ENCODE measurements at regions not wholly inside any gene's neighbourhood (a gene's known extent, or its start where the extent isn't known, plus 50 kb on each side); places are given as distances from the start of the nearest gene placed in this dataset.

DNA sequence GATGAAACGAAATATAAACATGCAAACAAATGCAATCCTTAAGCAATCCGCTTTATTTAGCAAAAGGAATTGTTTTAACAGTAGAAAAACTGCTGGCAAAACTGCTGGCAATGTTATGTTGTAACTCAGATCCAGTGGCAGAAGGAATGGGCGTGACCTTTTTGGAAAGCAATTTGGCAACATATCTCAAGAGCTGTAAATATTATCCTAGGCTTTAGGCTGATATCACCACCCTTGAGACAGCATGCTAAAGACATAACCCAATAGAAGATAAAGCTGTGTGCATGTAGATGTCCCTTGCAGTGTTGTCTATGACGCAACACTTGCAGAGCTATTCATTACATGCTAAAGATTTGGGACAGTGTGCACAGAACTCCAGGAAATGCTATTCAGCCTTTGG, 138.5 kb downstream of the DICER1 start:
- H3K9me3 ChIP-seq (ENCODE audit: control insufficient read depth, low read length): no peaks in the 10 kb centered on the region
- no peaks in the 10 kb centered on the region for H3K27me3 ChIP-seq (replicated peaks; ENCODE audit: control insufficient read depth, insufficient read depth, low read length, poor library complexity, severe bottlenecking)
- H3K4me1 ChIP-seq (ENCODE audit: control insufficient read depth, insufficient read depth, low read length, poor library complexity, severe bottlenecking): no peaks in the 10 kb centered on the region

DNA sequence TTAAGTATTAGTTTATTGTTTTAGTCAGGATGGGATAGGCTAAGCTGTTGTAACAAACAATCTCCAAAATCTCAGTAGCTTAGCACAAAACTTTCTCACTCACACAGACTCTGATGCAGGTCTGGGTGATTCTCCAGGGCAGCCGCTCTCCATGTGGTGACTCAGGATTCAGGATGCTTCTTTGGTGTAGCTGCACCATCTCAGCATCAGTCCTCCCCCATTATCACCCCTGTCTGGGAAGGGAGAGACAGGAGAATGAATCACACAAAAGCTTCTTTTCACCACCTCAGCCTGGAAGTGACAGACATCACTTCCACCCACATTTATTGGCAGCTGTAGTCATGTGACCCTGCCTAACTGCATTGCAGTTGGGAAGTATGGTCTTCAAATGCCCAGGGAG, 142.3 kb downstream of the DICER1 start:
- Histone ChIP-seq H3K4me1 (ENCODE audit: control insufficient read depth, insufficient read depth, low read length, poor library complexity, severe bottlenecking) (no peaks in the 10 kb centered on the region), H3K9me3 (ENCODE audit: control insufficient read depth, low read length) (no peaks in the 10 kb centered on the region), H3K4me3 (ENCODE audit: insufficient read depth, low read depth, low read length, poor library complexity, severe bottlenecking) (no peak overlapping the region), H3K27me3 (replicated peaks; ENCODE audit: control insufficient read depth, insufficient read depth, low read length, poor library complexity, severe bottlenecking) (no peaks in the 10 kb centered on the region), H3K27ac (ENCODE audit: insufficient read depth, low read length, poor library complexity, severe bottlenecking) (no peak overlapping the region), H3K36me3 (ENCODE audit: control insufficient read depth, insufficient read depth, low read length) (no peaks in the 10 kb centered on the region)
- no peak for DNase-seq

More for the DNA sequence above, 138.5 kb downstream of the DICER1 start:
- Histone ChIP-seq H3K36me3 (ENCODE audit: control insufficient read depth, insufficient read depth, low read length) (no peaks in the 10 kb centered on the region), H3K27ac (ENCODE audit: insufficient read depth, low read length, poor library complexity, severe bottlenecking) (no peak overlapping the region), H3K4me3 (ENCODE audit: insufficient read depth, low read depth, low read length, poor library complexity, severe bottlenecking) (no peak overlapping the region)
- no peak for DNase-seq

DNA sequence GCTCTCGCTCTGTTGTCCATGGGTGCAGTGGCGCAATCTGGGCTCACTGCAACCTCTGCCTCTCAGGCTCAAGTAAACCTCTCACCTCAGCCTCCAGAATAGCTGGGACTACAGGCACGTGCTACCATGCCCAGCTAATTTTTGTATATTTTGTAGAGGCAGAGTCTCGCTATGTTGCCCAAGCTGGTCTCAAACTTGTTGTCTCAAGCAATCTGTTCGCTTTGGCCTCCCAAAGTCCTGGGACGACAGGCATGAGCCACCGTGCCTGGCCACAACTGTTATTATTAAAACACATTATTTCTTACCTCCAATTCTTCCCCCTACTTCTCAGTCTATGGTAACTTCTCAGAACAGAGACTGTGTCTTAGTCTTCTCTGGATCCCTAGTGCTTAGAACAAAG, 143.3 kb downstream of the DICER1 start:
- DNase-seq: no peak
- Histone ChIP-seq H3K27me3 (replicated peaks; ENCODE audit: control insufficient read depth, insufficient read depth, low read length, poor library complexity, severe bottlenecking) (no peaks in the 10 kb centered on the region), H3K9me3 (ENCODE audit: control insufficient read depth, low read length) (no peaks in the 10 kb centered on the region), H3K4me3 (ENCODE audit: insufficient read depth, low read depth, low read length, poor library complexity, severe bottlenecking) (no peak overlapping the region), H3K27ac (ENCODE audit: insufficient read depth, low read length, poor library complexity, severe bottlenecking) (no peak overlapping the region), H3K4me1 (ENCODE audit: control insufficient read depth, insufficient read depth, low read length, poor library complexity, severe bottlenecking) (no peaks in the 10 kb centered on the region), H3K36me3 (ENCODE audit: control insufficient read depth, insufficient read depth, low read length) (no peaks in the 10 kb centered on the region)

DNA sequence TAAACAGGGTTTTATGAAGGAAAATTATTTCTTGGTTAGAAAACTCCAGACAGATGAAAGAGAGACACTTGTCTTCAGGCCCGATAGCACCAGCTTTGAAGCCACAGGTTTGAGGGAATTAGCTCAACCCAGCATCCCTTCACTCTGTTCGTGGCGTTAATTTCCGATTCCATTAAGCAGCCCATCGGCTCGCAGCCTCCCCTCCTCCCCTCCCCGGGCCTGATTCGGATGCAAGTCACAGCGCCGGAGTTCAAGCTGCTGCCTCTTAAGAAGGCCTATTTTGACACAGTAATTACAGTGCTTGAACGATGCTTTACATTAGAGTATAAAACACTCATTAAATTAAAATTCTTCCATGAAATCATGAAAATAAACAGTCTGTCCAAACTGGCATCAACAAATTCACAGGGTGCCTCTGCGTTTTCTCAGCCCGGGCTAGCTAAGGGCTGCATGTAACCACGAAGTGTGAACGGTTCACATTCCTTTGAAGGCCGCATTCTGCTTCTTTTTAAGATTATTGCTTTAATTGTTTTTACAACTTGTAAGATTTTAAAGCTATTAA, 145.8 kb downstream of the DICER1 start:
- Histone ChIP-seq H3K4me1 (ENCODE audit: control insufficient read depth, insufficient read depth, low read length, poor library complexity, severe bottlenecking) (no peaks in the 10 kb centered on the region), H3K4me3 (ENCODE audit: insufficient read depth, low read depth, low read length, poor library complexity, severe bottlenecking) (no peak overlapping the region), H3K27ac (ENCODE audit: insufficient read depth, low read length, poor library complexity, severe bottlenecking) (no peak overlapping the region), H3K36me3 (ENCODE audit: control insufficient read depth, insufficient read depth, low read length) (no peaks in the 10 kb centered on the region), H3K9me3 (ENCODE audit: control insufficient read depth, low read length) (no peaks in the 10 kb centered on the region), H3K27me3 (replicated peaks; ENCODE audit: control insufficient read depth, insufficient read depth, low read length, poor library complexity, severe bottlenecking) (no peaks in the 10 kb centered on the region)
- no peak for DNase-seq

DNA sequence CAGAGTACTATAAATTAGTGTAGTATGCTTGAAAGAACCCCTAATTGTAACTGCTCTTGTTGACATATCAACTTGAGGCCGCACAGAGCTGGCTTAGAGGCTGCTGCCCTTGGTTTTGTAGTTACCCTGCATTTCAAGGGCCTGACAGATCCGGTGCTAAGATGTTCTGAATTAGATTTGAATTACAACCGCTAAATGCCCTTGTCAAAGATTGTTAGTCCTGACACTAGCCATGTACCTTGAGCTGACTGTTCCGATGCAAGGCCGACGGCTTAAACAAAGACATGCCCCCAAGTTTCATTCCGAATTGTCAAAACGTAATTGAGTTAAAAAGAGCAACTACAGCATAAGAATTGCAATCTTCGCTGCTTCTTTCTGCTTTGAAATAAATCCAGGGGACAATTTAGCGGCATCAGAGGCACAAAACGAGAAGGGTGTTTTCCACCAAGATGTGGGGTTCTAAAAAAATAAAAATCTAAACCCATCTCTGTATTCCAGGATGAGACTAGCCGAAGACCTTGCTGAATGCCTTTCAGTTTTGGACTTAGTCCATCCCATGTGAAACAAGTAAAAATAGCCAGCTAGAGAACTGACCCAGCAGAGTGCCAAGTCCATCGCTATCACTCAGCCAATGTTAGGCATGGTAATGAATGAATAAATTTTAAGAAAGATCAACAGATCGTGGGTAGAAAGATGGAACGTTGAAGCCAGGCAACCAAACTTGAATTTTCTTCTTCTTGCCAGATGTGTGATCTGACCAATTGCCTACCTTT, 148.7 kb downstream of the DICER1 start:
- H3K9me3 ChIP-seq (ENCODE audit: control insufficient read depth, low read length): no peaks in the 10 kb centered on the region
- H3K27me3 ChIP-seq (replicated peaks; ENCODE audit: control insufficient read depth, insufficient read depth, low read length, poor library complexity, severe bottlenecking): no peaks in the 10 kb centered on the region
- no peak for DNase-seq
- H3K4me3 ChIP-seq (ENCODE audit: insufficient read depth, low read depth, low read length, poor library complexity, severe bottlenecking): no peak overlapping the region
- H3K4me1 ChIP-seq (ENCODE audit: control insufficient read depth, insufficient read depth, low read length, poor library complexity, severe bottlenecking): no peaks in the 10 kb centered on the region
- no peak overlapping the region for H3K27ac ChIP-seq (ENCODE audit: insufficient read depth, low read length, poor library complexity, severe bottlenecking)
- H3K36me3 ChIP-seq (ENCODE audit: control insufficient read depth, insufficient read depth, low read length): no peaks in the 10 kb centered on the region

DNA sequence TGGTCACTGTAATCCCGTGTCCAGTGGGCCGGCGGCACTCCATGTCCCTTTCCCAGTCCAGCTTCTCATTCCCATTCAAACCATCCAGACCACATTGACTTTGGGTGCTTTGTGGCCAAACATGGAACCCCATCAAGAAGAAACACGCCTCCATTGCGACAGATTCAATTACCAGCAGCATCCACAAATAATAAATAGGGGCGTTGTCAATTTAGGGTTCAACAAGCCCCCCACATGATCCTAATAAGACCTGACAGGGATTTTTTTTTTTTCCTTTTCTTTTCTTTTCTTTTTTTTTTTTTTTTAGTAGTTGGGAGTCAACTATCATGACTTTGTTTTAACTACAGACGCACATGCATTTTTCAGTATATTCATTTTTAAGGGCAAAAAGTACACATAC, 149.4 kb downstream of the DICER1 start:
- no peak for DNase-seq
- Histone ChIP-seq H3K36me3 (ENCODE audit: control insufficient read depth, insufficient read depth, low read length) (no peaks in the 10 kb centered on the region), H3K9me3 (ENCODE audit: control insufficient read depth, low read length) (no peaks in the 10 kb centered on the region), H3K27ac (ENCODE audit: insufficient read depth, low read length, poor library complexity, severe bottlenecking) (no peak overlapping the region), H3K4me1 (ENCODE audit: control insufficient read depth, insufficient read depth, low read length, poor library complexity, severe bottlenecking) (no peaks in the 10 kb centered on the region), H3K27me3 (replicated peaks; ENCODE audit: control insufficient read depth, insufficient read depth, low read length, poor library complexity, severe bottlenecking) (no peaks in the 10 kb centered on the region), H3K4me3 (ENCODE audit: insufficient read depth, low read depth, low read length, poor library complexity, severe bottlenecking) (no peak overlapping the region)

DNA sequence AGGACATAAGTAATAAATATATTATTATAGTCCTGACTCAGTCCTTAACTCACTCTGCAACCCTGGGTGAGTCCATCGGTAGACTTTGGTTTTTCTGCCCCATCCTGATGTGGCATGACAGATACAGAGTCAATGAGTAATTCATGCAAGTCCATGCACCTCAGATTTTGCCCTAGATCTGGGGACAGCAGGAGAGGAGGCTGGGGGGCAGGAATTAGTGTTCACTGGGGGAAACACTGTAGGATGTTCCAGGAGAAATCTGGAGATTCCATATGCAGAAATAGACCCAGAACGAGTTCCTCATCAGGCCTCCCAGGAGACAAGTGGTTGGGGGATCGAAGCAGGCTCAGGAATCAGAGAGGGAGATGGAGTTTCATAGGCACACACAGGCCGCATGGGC, 150.8 kb downstream of the DICER1 start:
- Histone ChIP-seq H3K27ac (ENCODE audit: insufficient read depth, low read length, poor library complexity, severe bottlenecking) (no peak overlapping the region), H3K9me3 (ENCODE audit: control insufficient read depth, low read length) (no peaks in the 10 kb centered on the region), H3K27me3 (replicated peaks; ENCODE audit: control insufficient read depth, insufficient read depth, low read length, poor library complexity, severe bottlenecking) (no peaks in the 10 kb centered on the region)

DNA sequence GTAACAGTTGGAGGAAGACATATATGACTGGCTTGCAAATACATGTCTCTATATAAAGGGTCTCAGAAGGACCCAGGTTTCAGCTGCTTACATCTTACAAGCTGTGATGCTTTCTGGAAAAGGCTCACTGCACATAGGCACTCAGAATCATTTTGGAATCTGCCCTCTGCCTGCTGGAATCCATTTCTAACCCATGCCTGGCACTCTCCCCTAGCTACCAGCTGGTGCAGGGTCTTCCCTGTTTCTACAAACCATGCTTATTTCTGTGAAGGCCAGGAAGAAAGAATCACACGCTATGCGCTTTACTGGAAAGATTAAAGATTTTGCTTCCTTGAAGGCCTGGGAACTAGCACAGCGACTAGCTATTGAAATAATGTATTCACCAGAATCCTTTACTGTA, 151.3 kb downstream of the DICER1 start:
- Histone ChIP-seq H3K4me1 (ENCODE audit: control insufficient read depth, insufficient read depth, low read length, poor library complexity, severe bottlenecking) (no peaks in the 10 kb centered on the region), H3K27ac (ENCODE audit: insufficient read depth, low read length, poor library complexity, severe bottlenecking) (no peak overlapping the region), H3K4me3 (ENCODE audit: insufficient read depth, low read depth, low read length, poor library complexity, severe bottlenecking) (no peak overlapping the region), H3K27me3 (replicated peaks; ENCODE audit: control insufficient read depth, insufficient read depth, low read length, poor library complexity, severe bottlenecking) (no peaks in the 10 kb centered on the region), H3K36me3 (ENCODE audit: control insufficient read depth, insufficient read depth, low read length) (no peaks in the 10 kb centered on the region), H3K9me3 (ENCODE audit: control insufficient read depth, low read length) (no peaks in the 10 kb centered on the region)
- no peak for DNase-seq

More for the DNA sequence above, 150.8 kb downstream of the DICER1 start:
- no peak for DNase-seq
- Histone ChIP-seq H3K4me1 (ENCODE audit: control insufficient read depth, insufficient read depth, low read length, poor library complexity, severe bottlenecking) (no peaks in the 10 kb centered on the region), H3K4me3 (ENCODE audit: insufficient read depth, low read depth, low read length, poor library complexity, severe bottlenecking) (no peak overlapping the region), H3K36me3 (ENCODE audit: control insufficient read depth, insufficient read depth, low read length) (no peaks in the 10 kb centered on the region)

DNA sequence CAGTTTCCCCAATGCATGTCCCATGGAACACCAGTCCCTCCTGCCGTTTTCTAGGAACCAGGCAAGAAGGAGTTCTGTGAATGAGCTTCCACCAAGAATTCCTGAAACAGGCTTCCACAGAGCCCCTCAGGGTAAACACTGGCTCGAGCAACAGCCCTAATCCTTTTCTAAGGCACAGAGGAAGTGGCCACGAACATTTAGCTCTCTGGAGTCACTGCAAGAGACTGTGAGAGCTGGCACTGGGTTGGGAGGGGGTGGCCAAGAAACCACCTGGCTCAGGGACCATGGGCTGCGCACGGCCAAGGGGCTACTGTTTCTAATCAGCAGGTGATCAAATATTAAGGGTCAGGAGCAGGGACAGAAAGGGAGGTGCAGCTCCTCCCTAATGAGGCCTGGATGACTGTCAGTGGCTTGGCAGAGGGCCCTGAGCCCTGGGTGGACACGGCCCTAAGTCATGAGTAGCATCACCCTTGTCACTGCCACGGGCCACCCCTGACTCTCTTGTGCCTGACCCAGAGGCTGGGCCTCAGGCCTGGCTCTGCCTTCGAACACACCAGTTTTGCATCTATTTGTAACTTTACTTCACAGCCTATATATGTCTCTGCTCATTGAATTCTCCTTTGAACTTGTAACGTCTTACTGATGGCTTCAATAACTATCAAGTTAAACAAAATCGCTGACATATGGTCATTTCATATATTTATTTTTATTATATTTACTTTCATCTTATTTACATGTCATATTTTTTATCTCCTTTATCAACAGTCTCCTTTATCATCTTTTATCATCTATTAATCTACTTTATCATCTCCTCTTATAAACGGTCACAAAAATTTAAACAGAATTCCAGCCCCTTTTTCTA, 154.0 kb downstream of the DICER1 start:
- no peak overlapping the region for H3K27ac ChIP-seq (ENCODE audit: insufficient read depth, low read length, poor library complexity, severe bottlenecking)
- H3K9me3 ChIP-seq (ENCODE audit: control insufficient read depth, low read length): no peaks in the 10 kb centered on the region
- DNase-seq: no peak

DNA sequence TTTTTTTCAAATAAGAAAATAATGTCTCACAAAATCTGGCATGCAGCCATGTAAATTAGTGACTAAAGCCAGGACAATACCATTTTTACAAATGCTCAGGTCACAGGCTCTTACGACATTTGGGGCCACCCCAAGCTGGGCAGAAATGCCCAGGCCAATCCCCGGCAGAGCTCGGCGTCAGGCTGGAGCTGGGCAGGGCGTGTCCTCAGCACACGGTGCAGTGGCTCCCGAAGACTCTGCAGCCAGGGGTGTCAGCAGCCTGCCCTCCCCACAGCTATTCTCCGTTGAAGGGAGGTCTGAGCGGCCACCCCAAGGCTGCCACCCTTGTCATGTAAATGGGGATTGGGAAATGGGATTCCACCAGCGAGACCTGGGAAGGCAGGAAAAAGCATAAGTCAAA, 158.6 kb downstream of the DICER1 start:
- no peaks in the 10 kb centered on the region for H3K36me3 ChIP-seq (ENCODE audit: control insufficient read depth, insufficient read depth, low read length)
- H3K9me3 ChIP-seq (ENCODE audit: control insufficient read depth, low read length): no peaks in the 10 kb centered on the region
- no peaks in the 10 kb centered on the region for H3K4me1 ChIP-seq (ENCODE audit: control insufficient read depth, insufficient read depth, low read length, poor library complexity, severe bottlenecking)
- no peak overlapping the region for H3K4me3 ChIP-seq (ENCODE audit: insufficient read depth, low read depth, low read length, poor library complexity, severe bottlenecking)
- no peaks in the 10 kb centered on the region for H3K27me3 ChIP-seq (replicated peaks; ENCODE audit: control insufficient read depth, insufficient read depth, low read length, poor library complexity, severe bottlenecking)
- H3K27ac ChIP-seq (ENCODE audit: insufficient read depth, low read length, poor library complexity, severe bottlenecking): no peak overlapping the region
- no peak for DNase-seq

More for the DNA sequence above, 154.0 kb downstream of the DICER1 start:
- Histone ChIP-seq H3K4me3 (ENCODE audit: insufficient read depth, low read depth, low read length, poor library complexity, severe bottlenecking) (no peak overlapping the region), H3K36me3 (ENCODE audit: control insufficient read depth, insufficient read depth, low read length) (no peaks in the 10 kb centered on the region), H3K27me3 (replicated peaks; ENCODE audit: control insufficient read depth, insufficient read depth, low read length, poor library complexity, severe bottlenecking) (no peaks in the 10 kb centered on the region), H3K4me1 (ENCODE audit: control insufficient read depth, insufficient read depth, low read length, poor library complexity, severe bottlenecking) (no peaks in the 10 kb centered on the region)
